HEK293T (cell line): ENCODE measurements at regions not wholly inside any gene's neighbourhood (a gene's known extent, or its start where the extent isn't known, plus 50 kb on each side); places are given as distances from the start of the nearest gene placed in this dataset.
"Not testable (repeated sequence)": the region's sequence is repeated elsewhere in the genome, so short reads cannot be mapped to it uniquely, and the experiment has no call there.

Experiments
- CTCF ChIA-PET: fragments of 350-600 bp; formaldehyde crosslinking; extraction: SDS; loops from one replicate; lab custom pipeline; 2021; ENCODE audit warnings: antibody characterized with exemption, inconsistent platforms; lab: Yijun Ruan, JAX
- POLR2A ChIA-PET: fragments of 350-600 bp; formaldehyde crosslinking; extraction: SDS; loops from one replicate; lab custom pipeline; 2020; ENCODE audit warnings: antibody characterized with exemption, inconsistent platforms; lab: Yijun Ruan, JAX
- DNase-seq: peaks from one replicate; pipeline ENCODE4 v3.0.0; 2012; ENCODE audit warnings: mixed read lengths; ENCODE audit errors: extremely low spot score
- ARNT ChIP-seq: fragments of 450-650 bp; IDR thresholded peaks from 2 replicates; pipeline ENCODE4 v1.6.1; 2017; ENCODE audit warnings: mild to moderate bottlenecking
- BHLHE40 ChIP-seq: fragments of 450-650 bp; IDR thresholded peaks from 2 replicates; pipeline ENCODE4 v1.6.1; 2016; ENCODE audit warnings: mild to moderate bottlenecking, moderate library complexity, borderline replicate concordance
- CTBP1 ChIP-seq: fragments of 450-650 bp; IDR thresholded peaks from 2 replicates; pipeline ENCODE4 v1.6.1; 2016; ENCODE audit warnings: borderline replicate concordance
- ELF4 ChIP-seq: fragments of 450-650 bp; IDR thresholded peaks from 2 replicates; pipeline ENCODE4 v1.6.1; 2017; ENCODE audit warnings: antibody characterized with exemption
- FOXA1 ChIP-seq: fragments of 450-650 bp; IDR thresholded peaks from 2 replicates; pipeline ENCODE4 v1.6.1; 2016; ENCODE audit warnings: mild to moderate bottlenecking
- FOXK2 ChIP-seq: fragments of 450-650 bp; IDR thresholded peaks from 2 replicates; pipeline ENCODE4 v1.6.1; 2016; ENCODE audit warnings: mild to moderate bottlenecking
- FOXM1 ChIP-seq: fragments of 450-650 bp; IDR thresholded peaks from 2 replicates; pipeline ENCODE4 v1.6.1; 2017; ENCODE audit warnings: mild to moderate bottlenecking, borderline replicate concordance
- HDGF ChIP-seq: fragments of 450-650 bp; IDR thresholded peaks from 2 replicates; pipeline ENCODE4 v1.6.1; 2017; ENCODE audit warnings: antibody characterized with exemption, borderline replicate concordance
- L3MBTL2 ChIP-seq: fragments of 450-650 bp; conservative IDR thresholded peaks from 2 replicates; pipeline ENCODE4 v1.6.1; 2016; ENCODE audit warnings: mild to moderate bottlenecking
- LEF1 ChIP-seq: fragments of 450-650 bp; IDR thresholded peaks from 2 replicates; pipeline ENCODE4 v1.6.1; 2017; ENCODE audit warnings: mild to moderate bottlenecking, borderline replicate concordance
- NFRKB ChIP-seq: fragments of 450-650 bp; IDR thresholded peaks from 2 replicates; pipeline ENCODE4 v1.6.1; 2016; ENCODE audit warnings: mild to moderate bottlenecking, moderate library complexity
- SP1 ChIP-seq: fragments of 450-650 bp; IDR thresholded peaks from 2 replicates; pipeline ENCODE4 v1.6.1; 2017
- SUZ12 ChIP-seq: fragments of 450-650 bp; IDR thresholded peaks from 2 replicates; pipeline ENCODE4 v1.6.1; 2016; ENCODE audit warnings: mild to moderate bottlenecking
- TARDBP ChIP-seq: fragments of 450-650 bp; IDR thresholded peaks from 2 replicates; pipeline ENCODE4 v1.6.1; 2016
- ZNF384 ChIP-seq: fragments of 450-650 bp; IDR thresholded peaks from 2 replicates; pipeline ENCODE4 v1.6.1; 2016
- TF ChIP-seq, protein P1 (sequence below): fragments of 450-650 bp; IDR thresholded peaks from 2 replicates; pipeline ENCODE4 v1.6.1; 2016

DNA sequence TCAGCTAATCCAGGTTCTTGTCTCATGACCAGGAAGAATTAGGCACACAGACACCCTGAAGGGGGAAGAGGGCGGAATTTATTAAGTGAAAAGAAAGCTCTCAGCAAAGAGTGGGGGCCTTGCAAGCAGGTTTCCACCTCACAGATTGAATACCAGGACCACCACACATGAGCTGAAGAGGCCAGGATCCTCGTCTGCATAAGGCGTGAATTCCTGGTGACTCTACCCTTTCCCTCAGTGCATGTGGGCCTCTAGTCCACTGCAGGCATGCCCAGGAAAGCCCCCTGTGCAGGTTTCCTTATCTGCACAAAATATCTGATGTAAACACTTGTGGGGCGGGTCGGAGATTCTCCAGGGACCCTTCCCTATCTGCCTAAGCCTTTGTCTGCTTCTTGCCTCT is 782.1 kb upstream of the LRRN3 start:
- TF ChIP-seq BHLHE40 (no peak), ELF4 (no peak), FOXA1 (no peak), CTBP1 (no peak), SUZ12 (no peak), NFRKB (no peak), TARDBP (no peak), FOXM1 (no peak), FOXK2 (no peak), SP1 (no peak), LEF1 (no peak), L3MBTL2 (no peak), HDGF (no peak), ARNT (no peak), ZNF384 (no peak)
- TF ChIP-seq, protein P1, sequence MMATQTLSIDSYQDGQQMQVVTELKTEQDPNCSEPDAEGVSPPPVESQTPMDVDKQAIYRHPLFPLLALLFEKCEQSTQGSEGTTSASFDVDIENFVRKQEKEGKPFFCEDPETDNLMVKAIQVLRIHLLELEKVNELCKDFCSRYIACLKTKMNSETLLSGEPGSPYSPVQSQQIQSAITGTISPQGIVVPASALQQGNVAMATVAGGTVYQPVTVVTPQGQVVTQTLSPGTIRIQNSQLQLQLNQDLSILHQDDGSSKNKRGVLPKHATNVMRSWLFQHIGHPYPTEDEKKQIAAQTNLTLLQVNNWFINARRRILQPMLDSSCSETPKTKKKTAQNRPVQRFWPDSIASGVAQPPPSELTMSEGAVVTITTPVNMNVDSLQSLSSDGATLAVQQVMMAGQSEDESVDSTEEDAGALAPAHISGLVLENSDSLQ = no peak
- CTCF ChIA-PET = no interaction called here
- POLR2A ChIA-PET = no interaction called here
- no peak for DNase-seq

DNA sequence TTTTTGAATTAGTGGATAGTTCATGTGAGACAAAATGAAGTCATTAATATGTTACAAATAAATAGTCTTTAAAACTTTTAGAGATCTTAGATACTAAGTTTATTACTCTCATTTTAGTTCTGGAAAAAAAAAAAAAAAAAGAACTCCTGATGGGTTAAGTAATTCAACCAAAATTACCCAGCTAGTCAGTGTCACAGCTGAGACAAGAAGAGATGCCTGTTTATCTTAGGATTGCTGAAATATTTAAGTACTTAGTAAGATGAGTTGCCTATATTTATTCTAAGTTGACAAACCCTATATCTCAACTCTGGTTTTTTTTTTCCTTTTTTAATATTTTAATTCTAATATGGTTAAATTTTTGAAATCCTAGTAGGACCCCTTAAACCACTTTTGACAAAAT is 781.0 kb upstream of the LRRN3 start:
- POLR2A ChIA-PET = no interaction called here
- DNase-seq = no peak
- TF ChIP-seq SUZ12 (no peak), L3MBTL2 (no peak), TARDBP (no peak), LEF1 (no peak), FOXA1 (no peak), NFRKB (no peak), ZNF384 (no peak), FOXK2 (no peak), BHLHE40 (no peak), FOXM1 (no peak), HDGF (no peak), SP1 (no peak), ARNT (no peak), CTBP1 (no peak), ELF4 (no peak)
- TF ChIP-seq, protein P1 = no peak
- CTCF ChIA-PET = no interaction called here

DNA sequence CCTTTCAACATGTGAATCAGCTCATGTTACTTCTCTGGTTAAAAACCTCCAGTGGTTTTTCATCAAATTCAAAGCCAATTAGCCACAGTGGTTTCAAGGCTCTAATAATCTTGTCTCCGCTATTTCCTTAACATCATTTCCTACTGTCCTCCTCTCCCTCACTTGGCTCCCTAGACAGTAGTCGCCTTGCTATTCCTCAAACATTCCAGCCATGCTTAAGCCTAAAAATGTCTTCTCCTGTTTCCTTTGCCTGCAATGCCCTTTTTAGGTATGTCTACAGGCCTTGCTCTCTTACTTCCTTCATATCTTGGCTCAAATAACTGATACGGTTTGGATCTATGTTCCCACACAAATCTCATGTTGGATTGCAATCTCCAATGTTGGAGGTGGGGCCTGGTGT is 779.4 kb upstream of the LRRN3 start:
- TF ChIP-seq ELF4 (no peak), FOXA1 (no peak), SUZ12 (no peak), LEF1 (no peak)
- TF ChIP-seq, protein P1 = no peak
- DNase-seq = no peak
- CTCF ChIA-PET = no interaction called here
- POLR2A ChIA-PET = no interaction called here

DNA sequence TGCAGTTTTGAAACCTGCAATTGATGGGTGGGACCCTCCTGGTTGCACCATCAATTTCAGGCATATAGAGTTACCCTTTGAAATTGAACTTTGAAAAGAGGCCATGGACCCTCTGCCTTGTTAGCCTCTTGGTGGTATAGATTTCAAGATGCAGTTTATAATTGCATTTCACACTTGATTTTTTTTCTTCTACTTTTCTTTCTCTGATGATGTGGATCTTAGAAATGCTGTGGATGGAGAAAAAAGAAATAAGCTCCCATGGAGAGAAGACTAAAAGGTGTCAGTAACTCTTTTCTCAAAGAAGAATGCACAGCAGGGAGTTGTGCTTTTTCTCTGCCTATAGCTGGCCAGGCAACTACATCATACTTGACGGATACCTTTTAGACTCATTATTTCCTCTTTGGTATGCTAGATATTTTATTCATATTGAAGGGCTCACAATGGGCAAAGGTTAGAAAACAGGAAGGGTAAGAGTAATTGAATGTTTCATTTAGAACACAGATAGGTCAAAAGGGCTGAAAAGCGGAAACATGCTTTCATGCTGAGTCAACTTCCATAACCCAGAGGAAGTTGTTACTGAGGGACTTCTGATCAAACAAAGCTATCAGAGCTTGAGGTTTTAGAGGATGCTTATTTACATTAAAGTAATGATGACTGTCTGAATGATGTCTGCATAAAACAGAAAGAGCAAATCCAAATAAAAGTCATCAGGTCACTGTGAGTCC is 773.2 kb upstream of the LRRN3 start:
- CTCF ChIA-PET = no interaction called here
- no peak for TF ChIP-seq LEF1
- no peak for TF ChIP-seq ZNF384
- TF ChIP-seq NFRKB = no peak
- no peak for TF ChIP-seq L3MBTL2
- TF ChIP-seq FOXK2 = no peak
- no peak for TF ChIP-seq TARDBP
- no peak for TF ChIP-seq FOXA1
- TF ChIP-seq ELF4 = no peak
- no peak for TF ChIP-seq FOXM1
- TF ChIP-seq SP1 = no peak
- TF ChIP-seq HDGF = no peak
- TF ChIP-seq, protein P1 = no peak
- no peak for TF ChIP-seq CTBP1
- no peak for TF ChIP-seq ARNT
- no peak for TF ChIP-seq BHLHE40
- TF ChIP-seq SUZ12 = no peak
- DNase-seq = no peak
- POLR2A ChIA-PET = no interaction called here

DNA sequence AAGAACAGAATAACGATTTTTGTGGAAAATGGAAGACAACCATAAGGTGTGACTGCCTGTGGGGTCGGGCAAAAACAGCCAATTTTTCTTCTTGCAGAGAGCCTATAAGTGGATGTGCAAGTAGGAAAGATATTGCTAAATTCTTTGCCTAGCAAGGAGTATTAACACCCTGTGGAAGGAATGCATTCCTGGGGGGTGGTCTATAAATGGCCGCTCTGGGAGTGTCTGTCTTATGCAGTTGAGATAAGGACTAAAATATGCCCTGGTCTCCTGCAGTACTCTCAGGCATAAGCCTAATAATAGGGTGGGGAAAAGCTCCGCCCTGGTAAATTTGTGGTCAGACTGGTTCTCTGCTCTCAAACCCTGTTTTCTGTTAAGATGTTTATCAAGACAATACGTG is 770.6 kb upstream of the LRRN3 start:
- POLR2A ChIA-PET, CTCF ChIA-PET, DNase-seq: not testable (repeated sequence)

DNA sequence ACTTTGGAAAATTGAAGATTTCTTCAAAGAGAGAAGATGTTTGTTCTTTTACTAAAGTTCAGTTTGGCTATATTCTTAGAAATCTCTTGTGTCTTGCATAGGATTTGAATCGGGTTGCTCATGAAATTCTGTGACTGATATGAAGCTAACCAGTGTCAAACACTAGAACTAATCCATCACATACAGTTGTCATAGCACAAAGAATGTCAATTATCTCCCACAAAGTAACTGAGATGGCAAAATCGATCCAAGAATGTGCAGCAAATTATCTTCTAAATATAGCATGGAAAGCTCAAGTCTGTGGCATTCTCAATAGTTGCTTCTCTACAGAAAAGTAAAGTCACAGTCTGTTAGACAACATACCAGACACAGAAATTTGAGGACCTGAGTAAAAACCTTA is 768.1 kb upstream of the LRRN3 start:
- CTCF ChIA-PET = no interaction called here
- no peak for TF ChIP-seq SP1
- no peak for TF ChIP-seq BHLHE40
- no peak for TF ChIP-seq HDGF
- TF ChIP-seq, protein P1 = no peak
- no peak for TF ChIP-seq SUZ12
- no peak for TF ChIP-seq ELF4
- no peak for TF ChIP-seq L3MBTL2
- TF ChIP-seq NFRKB = no peak
- TF ChIP-seq TARDBP = no peak
- no peak for TF ChIP-seq FOXM1
- TF ChIP-seq ZNF384 = no peak

More for the DNA sequence above, 768.1 kb upstream of the LRRN3 start:
- DNase-seq = no peak
- POLR2A ChIA-PET = no interaction called here
